GM12865 (cell line): ENCODE measurements at regions not wholly inside any gene's neighbourhood (a gene's known extent, or its start where the extent isn't known, plus 50 kb on each side); places are given as distances from the start of the nearest gene placed in this dataset.

Source experiments
- DNase-seq: peaks from one replicate; pipeline ENCODE4 v3.0.0; 2010; ENCODE audit warnings: low read depth
- H3K4me3 ChIP-seq: 2 replicates; pipeline ENCODE4 v1.5.1; 2011; ENCODE audit warnings: mild to moderate bottlenecking, low read depth, low read length, control low read depth
- CTCF ChIP-seq: IDR thresholded peaks from 2 replicates; pipeline ENCODE4 v1.5.1; 2011; ENCODE audit warnings: low read length, control low read depth, low read depth, inconsistent platforms; ENCODE audit not compliant: insufficient read depth; ENCODE audit errors: missing control alignments

DNA sequence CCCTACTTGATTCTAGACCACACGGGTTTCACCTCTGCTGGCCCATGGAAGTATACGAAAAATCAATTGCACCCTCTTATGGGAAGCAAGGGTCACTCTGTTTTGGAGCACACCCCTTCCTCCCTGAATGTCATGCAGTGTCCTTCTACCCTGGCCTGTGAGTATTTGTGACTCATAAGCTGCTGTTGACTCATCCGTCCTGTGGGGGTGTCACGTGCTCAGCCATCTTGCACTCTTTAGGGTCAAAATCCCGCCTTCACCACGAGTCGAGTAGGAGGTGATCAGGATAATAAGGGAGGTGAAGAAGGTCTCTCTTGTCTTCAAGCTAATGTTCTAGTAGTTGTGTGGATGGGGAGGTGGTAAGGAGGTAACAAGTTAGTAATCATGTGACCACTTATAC is 341.0 kb upstream of the EEF2KMT start:
- no peak for TF ChIP-seq CTCF
- H3K4me3 ChIP-seq = no peak overlapping the region
- DNase-seq = no peak

DNA sequence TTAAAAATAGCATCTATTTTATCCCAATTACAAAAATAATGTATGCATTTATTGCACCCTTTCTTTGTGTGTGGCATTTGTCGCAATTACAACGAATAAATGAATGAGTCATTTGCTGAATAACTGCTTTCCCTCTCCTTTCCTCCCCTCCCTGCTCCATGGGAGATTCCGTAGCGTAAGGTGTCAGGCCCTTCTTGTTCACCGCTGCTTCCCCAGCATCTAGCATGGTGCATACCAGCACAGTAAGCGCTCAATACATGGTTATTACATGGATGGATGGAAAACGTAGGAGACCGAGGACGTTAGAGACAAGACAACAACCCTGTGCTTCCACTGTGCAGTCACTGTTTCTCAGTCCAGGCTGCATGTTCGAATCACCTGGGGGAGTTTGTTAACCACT is 336.0 kb upstream of the EEF2KMT start:
- DNase-seq = no peak
- TF ChIP-seq CTCF = no peak
- no peak overlapping the region for H3K4me3 ChIP-seq

DNA sequence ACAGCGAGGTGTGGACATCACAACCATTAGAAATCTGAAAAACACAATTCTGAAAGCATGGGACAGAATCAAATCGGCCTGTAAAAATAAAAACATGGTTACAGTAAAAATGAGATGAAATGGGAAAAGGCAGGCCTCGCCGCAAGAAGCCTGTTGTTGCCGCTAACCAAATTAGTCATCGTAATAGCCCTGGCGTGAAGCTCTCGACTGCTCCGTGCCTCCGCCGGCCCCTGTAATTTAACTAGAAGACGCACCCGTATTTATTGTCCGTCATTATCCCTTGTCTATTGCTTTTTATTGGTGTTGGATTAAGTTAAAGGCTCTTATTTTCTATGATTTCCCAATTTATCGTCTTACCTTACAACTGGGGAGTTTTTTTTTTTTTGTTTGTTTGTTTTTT is 334.6 kb upstream of the EEF2KMT start:
- no peak for DNase-seq
- TF ChIP-seq CTCF = no peak
- H3K4me3 ChIP-seq = no peak overlapping the region

DNA sequence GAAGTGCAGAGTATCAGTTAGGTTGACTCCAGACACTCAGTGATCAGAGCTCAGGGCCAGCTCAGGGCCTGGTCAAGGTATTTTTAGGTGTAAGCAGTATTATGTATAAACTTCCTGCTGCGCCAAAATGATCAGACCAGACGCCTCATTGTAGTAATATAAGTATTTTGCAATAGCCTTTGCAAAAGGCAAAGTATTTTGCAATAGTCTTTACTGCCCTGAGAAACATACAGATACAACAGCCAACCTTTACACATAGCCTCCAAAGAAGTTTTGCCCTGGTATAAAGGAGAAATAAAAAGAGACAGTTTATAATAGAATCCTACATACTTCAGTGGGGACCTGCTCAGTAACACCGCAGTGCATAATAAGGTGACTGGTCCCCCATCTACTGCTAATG is 333.0 kb upstream of the EEF2KMT start:
- TF ChIP-seq CTCF = no peak
- DNase-seq = no peak
- no peak overlapping the region for H3K4me3 ChIP-seq

- H3K4me3 ChIP-seq = no peak overlapping the region
- DNase-seq = peak; percentile 8
- TF ChIP-seq CTCF = no peak
Observed at GRCh38 chr16:5428932-5429331, 331.3 kb upstream of the EEF2KMT start.

- TF ChIP-seq CTCF = no peak
- DNase-seq = no peak
- H3K4me3 ChIP-seq = no peak overlapping the region
Observed at GRCh38 chr16:5427571-5427970, 330.0 kb upstream of the EEF2KMT start.

DNA sequence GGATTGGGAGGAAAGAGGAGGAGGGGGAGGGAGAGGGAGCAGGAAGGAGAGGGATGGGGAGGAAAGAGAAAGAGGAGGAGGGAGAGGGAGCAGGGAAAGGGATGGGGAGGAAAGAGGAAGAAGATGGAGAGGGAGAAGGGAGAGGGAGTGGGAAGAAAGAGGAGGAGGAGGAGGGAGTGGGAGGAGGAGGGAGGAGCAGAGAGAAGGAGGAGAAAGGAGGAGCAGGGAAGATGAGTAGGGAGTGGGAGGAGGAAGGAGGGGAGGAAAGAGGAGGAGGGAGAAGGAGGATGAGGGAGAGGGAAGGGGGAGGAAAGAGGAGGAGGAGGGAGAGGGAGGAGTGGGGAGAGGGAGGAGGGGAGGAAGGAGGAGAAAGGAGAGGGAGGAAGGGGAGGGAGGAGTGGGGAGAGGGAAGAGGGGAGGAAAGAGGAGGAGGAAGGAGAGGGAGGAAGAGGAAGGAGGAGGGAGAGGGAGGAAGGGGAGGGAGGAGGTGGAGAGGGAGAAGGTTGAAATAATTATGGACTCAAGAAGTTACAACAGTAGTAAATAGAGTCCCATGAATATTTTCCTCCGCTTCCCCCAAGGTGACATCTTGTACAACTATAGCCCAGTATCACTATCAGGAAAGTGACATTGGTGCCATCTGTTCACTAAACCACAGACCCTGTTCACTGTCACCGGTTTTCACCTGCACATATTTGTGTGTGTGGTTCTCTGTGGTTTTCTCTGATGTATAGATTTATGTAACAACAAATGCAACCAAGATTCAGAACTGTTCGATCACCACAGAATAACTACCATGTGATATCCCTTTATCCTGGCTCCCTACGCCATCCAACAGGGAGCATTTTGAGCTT is 325.3 kb upstream of the EEF2KMT start:
- DNase-seq = no peak
- H3K4me3 ChIP-seq = no peak overlapping the region
- no peak for TF ChIP-seq CTCF
